Progenitor cell of endocrine pancreas (in vitro differentiated cells): ENCODE measurements at regions not wholly inside any gene's neighbourhood (a gene's known extent, or its start where the extent isn't known, plus 50 kb on each side); places are given as distances from the start of the nearest gene placed in this dataset.

Source experiments
- DNase-seq: peaks from one replicate; pipeline ENCODE4 v3.0.0; 2021; ENCODE audit warnings: low spot score; ENCODE audit not compliant: unreplicated experiment
- H3K27ac Mint-ChIP-seq: 2 replicates; pipeline ENCODE4 v1.8.0; 2021; ENCODE audit warnings: mild to moderate bottlenecking, moderate library complexity, mixed read lengths
- H3K27me3 Mint-ChIP-seq: 2 replicates; pipeline ENCODE4 v1.8.0; 2021; ENCODE audit warnings: mixed read lengths
- H3K36me3 Mint-ChIP-seq: 2 replicates; pipeline ENCODE4 v1.8.0; 2022; ENCODE audit warnings: mixed read lengths; ENCODE audit not compliant: insufficient read depth
- H3K4me1 Mint-ChIP-seq: 2 replicates; pipeline ENCODE4 v1.8.0; 2021; ENCODE audit warnings: low read depth, mixed read lengths
- H3K4me3 Mint-ChIP-seq: 2 replicates; pipeline ENCODE4 v1.8.0; 2021; ENCODE audit warnings: low read depth, mild to moderate bottlenecking, moderate library complexity, mixed read lengths
- H3K9me3 Mint-ChIP-seq: 2 replicates; pipeline ENCODE4 v1.8.0; 2021; ENCODE audit warnings: low read depth, mixed read lengths
- TF ChIP-seq, protein P1 (sequence below): fragments of 200-600 bp; sonication (generic); IDR thresholded peaks from one replicate; pipeline ENCODE4 v1.5.0; 2021; ENCODE audit warnings: antibody characterized with exemption, mild to moderate bottlenecking; ENCODE audit not compliant: unreplicated experiment

DNA sequence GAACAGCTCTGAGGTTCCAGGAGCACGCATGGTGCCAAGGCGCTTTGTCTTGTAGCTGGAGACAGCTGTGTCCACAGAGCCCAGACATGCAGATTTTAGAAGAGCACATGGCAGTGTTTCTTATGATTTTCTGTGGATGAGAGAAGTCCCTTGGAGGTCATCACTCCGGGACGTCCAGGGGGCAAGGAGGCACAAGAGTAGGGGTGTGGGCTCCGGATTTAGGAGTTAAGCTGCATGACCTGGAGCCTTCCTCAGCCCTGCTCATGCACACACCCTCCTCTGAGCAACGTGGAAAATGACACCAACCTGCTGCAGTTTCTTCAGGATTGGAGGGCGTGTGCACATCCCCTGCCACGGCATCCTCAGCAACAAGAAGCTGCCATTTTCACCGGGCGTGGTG lies 1286.7 kb downstream of the TBC1D22A start:
- no peak overlapping the region for H3K4me3 Mint-ChIP-seq
- DNase-seq: no peak

DNA sequence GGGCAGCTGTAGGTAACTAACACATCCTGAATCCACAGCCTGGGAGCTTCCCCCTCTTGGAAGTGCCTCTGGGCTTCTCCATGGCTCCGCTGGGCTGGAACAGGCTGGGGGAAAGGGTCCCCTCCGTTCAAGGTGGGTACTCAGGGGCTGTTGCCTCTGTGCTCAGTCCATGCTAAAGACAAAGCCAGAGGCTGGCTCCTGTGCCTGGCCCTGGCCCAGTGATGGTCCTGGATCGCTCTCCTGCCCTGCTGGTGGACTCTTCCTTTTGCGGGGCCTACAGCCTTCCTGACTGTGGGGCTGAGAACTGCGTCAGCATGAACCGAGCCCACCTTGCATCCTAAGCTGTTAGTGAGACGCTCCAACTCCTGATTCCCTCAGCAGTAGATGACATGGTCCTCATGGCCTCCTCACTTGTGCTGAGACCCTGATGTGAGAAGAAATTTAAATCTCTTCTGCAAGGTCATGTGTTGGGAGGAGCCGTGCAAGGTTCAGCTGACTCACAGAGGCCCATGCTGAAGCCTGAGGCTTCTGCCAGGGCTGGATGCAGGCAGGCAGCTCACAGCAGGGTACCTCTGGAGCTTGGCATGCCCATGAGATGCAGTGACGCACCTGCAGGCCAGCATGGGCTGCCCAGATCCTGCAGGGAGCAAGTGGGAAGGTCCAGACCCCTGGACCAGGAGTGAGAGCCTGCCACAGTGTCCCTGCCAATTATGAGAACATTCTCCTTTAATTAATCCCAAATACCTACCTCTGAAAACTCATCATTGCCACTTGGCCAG lies 1285.5 kb downstream of the TBC1D22A start:
- DNase-seq: no peak
- TF ChIP-seq, protein P1, sequence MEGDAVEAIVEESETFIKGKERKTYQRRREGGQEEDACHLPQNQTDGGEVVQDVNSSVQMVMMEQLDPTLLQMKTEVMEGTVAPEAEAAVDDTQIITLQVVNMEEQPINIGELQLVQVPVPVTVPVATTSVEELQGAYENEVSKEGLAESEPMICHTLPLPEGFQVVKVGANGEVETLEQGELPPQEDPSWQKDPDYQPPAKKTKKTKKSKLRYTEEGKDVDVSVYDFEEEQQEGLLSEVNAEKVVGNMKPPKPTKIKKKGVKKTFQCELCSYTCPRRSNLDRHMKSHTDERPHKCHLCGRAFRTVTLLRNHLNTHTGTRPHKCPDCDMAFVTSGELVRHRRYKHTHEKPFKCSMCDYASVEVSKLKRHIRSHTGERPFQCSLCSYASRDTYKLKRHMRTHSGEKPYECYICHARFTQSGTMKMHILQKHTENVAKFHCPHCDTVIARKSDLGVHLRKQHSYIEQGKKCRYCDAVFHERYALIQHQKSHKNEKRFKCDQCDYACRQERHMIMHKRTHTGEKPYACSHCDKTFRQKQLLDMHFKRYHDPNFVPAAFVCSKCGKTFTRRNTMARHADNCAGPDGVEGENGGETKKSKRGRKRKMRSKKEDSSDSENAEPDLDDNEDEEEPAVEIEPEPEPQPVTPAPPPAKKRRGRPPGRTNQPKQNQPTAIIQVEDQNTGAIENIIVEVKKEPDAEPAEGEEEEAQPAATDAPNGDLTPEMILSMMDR: no peak
- H3K27me3 Mint-ChIP-seq: peaks cover 9% of the 10 kb centered on the region
- no peak overlapping the region for H3K4me3 Mint-ChIP-seq
- H3K4me1 Mint-ChIP-seq: no peaks in the 10 kb centered on the region
- no peaks in the 10 kb centered on the region for H3K9me3 Mint-ChIP-seq
- H3K27ac Mint-ChIP-seq: no peak overlapping the region
- no peaks in the 10 kb centered on the region for H3K36me3 Mint-ChIP-seq

More for the DNA sequence above, 1286.7 kb downstream of the TBC1D22A start:
- Mint-ChIP-seq H3K36me3 (no peaks in the 10 kb centered on the region), H3K4me1 (no peaks in the 10 kb centered on the region), H3K9me3 (no peaks in the 10 kb centered on the region), H3K27me3 (peaks cover 9% of the 10 kb centered on the region), H3K27ac (no peak overlapping the region)
- TF ChIP-seq, protein P1: no peak

DNA sequence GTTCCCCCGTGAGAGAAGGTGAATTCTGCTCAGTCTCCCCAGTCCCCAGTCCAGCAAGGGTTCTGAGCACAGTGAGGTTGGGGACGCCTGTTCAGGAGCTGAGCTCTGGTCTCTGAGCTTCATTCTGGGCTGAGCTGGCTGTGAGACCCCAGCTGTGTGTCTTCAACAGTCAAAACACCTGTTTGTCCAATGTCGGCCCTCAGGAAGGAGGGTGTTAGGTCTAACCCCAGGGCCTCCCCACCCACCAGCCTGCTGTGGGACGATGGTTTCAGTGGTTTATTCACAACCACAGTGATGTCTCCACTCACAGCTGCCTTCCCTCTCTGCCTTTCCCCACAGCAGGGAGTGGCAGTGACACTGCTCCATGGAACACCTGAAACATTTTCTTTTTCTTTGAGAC lies 1282.9 kb downstream of the TBC1D22A start:
- H3K4me3 Mint-ChIP-seq: no peak overlapping the region
- no peaks in the 10 kb centered on the region for H3K9me3 Mint-ChIP-seq
- peaks cover 9% of the 10 kb centered on the region for H3K27me3 Mint-ChIP-seq
- H3K27ac Mint-ChIP-seq: no peak overlapping the region
- no peak for DNase-seq
- no peaks in the 10 kb centered on the region for H3K4me1 Mint-ChIP-seq
- H3K36me3 Mint-ChIP-seq: no peaks in the 10 kb centered on the region
- TF ChIP-seq, protein P1: no peak

DNA sequence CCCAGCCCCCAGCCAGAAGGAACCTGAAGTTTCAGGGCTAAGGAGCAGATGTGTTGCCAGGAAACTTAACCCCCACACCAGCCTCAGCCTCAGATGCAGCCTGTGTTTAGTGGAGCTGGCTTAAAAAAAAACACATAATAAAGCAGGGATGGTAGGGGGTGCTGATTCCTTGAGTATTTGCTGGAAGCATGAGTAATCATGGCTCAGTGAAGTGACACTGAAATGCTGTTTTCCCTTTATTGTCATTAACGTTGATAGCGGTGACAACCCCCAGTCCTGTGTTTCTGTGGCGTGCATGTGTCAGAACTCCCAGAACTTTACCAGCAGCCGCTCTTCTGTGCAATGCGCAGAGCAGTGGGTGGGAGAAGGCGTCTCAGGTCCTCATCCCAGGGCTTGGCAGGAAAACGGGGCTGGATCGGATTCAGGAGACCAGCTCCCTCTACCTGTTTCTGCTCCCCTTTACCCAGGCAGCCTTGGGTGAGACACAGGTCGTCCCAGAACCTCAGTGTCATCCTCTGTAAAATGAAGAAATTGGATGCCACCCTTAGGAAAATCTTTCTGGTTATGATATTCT lies 1282.1 kb downstream of the TBC1D22A start:
- peaks cover 9% of the 10 kb centered on the region for H3K27me3 Mint-ChIP-seq
- H3K36me3 Mint-ChIP-seq: no peaks in the 10 kb centered on the region
- no peaks in the 10 kb centered on the region for H3K9me3 Mint-ChIP-seq
- no peak overlapping the region for H3K4me3 Mint-ChIP-seq
- DNase-seq: no peak
- TF ChIP-seq, protein P1: no peak
- H3K4me1 Mint-ChIP-seq: no peaks in the 10 kb centered on the region
- no peak overlapping the region for H3K27ac Mint-ChIP-seq

DNA sequence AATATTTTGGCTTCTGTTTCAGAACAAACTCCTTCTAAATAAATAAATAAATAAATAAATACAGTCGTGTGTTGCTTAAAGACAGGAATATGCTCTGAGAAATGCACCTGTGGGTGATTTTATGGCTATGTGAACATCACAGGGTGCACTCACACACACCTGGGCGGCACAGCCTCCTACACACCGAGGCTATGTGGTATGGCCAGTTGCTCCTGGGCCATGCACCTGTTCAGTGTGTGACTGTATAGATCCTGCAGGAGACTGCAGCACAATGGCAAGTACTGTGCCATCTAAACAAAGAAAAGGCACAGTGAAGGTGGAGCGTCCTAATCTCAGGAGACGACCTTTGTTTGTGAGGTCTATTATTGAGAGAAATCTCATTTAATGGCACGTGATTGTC lies 1281.1 kb downstream of the TBC1D22A start:
- Mint-ChIP-seq H3K9me3 (no peaks in the 10 kb centered on the region), H3K27me3 (peaks cover 4% of the 10 kb centered on the region), H3K27ac (no peak overlapping the region), H3K4me1 (no peaks in the 10 kb centered on the region), H3K36me3 (no peaks in the 10 kb centered on the region), H3K4me3 (no peak overlapping the region)
- TF ChIP-seq, protein P1: no peak
- no peak for DNase-seq
